IMR-90 (cell line): ENCODE measurements at regions not wholly inside any gene's neighbourhood (a gene's known extent, or its start where the extent isn't known, plus 50 kb on each side); places are given as distances from the start of the nearest gene placed in this dataset.

Experiments used
- ATAC-seq: fragments of 200-7000 bp; cut with Tn5 transposase; 2 replicates; pipeline ENCODE4 v1.9.1; 2020; ENCODE audit warnings: low read depth, mild to moderate bottlenecking, moderate library complexity
- BruUV-seq: library from RNA; stranded (reverse); fragments of 400-500 nt; replicated peaks from 2 replicates; lab custom pipeline; 2021; lab: Mats Ljungman, UMichigan
- CTCF ChIA-PET: fragments of 300-600 bp; formaldehyde crosslinking; extraction: SDS; loops from one replicate; lab custom pipeline; 2021; ENCODE audit warnings: antibody characterized with exemption; lab: Yijun Ruan, JAX
- POLR2A ChIA-PET: fragments of 300-600 bp; sonication (Branson Sonifier 250); formaldehyde crosslinking; loops from one replicate; lab custom pipeline; 2022; ENCODE audit warnings: antibody characterized with exemption; ENCODE audit not compliant: unreplicated experiment; lab: Charles Lee
- DNase-seq: peaks from one replicate; pipeline ENCODE4 v3.0.0; 2013
- H2AFZ ChIP-seq: replicated peaks from 2 replicates; pipeline ENCODE3; 2013; ENCODE audit warnings: low read length, mild to moderate bottlenecking; ENCODE audit not compliant: poor library complexity
- H2AK5ac ChIP-seq: 2 replicates; pipeline ENCODE4 v1.6.1; 2013; ENCODE audit warnings: low read depth, low read length, inconsistent platforms
- H2AK9ac ChIP-seq: replicated peaks from 2 replicates; pipeline ENCODE3; 2013; ENCODE audit warnings: mild to moderate bottlenecking, low read depth, low read length, moderate library complexity; ENCODE audit not compliant: poor library complexity
- H2BK120ac ChIP-seq: 2 replicates; pipeline ENCODE4 v1.6.1; 2013; ENCODE audit warnings: low read depth, low read length, inconsistent platforms
- H2BK15ac ChIP-seq: 3 replicates; pipeline ENCODE4 v1.6.1; 2013; ENCODE audit warnings: low read depth, low read length, inconsistent platforms
- H2BK20ac ChIP-seq: 2 replicates; pipeline ENCODE4 v1.6.1; 2013; ENCODE audit warnings: low read depth, mild to moderate bottlenecking, inconsistent platforms, low read length, moderate library complexity
- H2BK5ac ChIP-seq: 2 replicates; pipeline ENCODE4 v1.6.1; 2013; ENCODE audit warnings: mild to moderate bottlenecking, low read depth, low read length, inconsistent platforms; ENCODE audit not compliant: poor library complexity, severe bottlenecking
- H3K14ac ChIP-seq: replicated peaks from 2 replicates; pipeline ENCODE4 v1.6.1; 2013; ENCODE audit warnings: low read depth, low read length, inconsistent platforms
- H3K18ac ChIP-seq: 2 replicates; pipeline ENCODE4 v1.6.1; 2013; ENCODE audit warnings: low read depth, low read length, control low read depth
- H3K23ac ChIP-seq: 2 replicates; pipeline ENCODE4 v1.6.1; 2013; ENCODE audit warnings: low read depth, low read length, inconsistent platforms
- H3K27ac ChIP-seq: 2 replicates; pipeline ENCODE4 v1.5.1; 2013; ENCODE audit warnings: mild to moderate bottlenecking, control low read depth, low read length; ENCODE audit not compliant: insufficient read depth
- H3K27me3 ChIP-seq: 2 replicates; pipeline ENCODE4 v1.6.1; 2013; ENCODE audit warnings: low read length; ENCODE audit not compliant: control insufficient read depth, insufficient read depth
- H3K36me3 ChIP-seq: 2 replicates; pipeline ENCODE4 v1.6.1; 2013; ENCODE audit warnings: low read length, mixed read lengths; ENCODE audit not compliant: control insufficient read depth, insufficient read depth
- H3K4ac ChIP-seq: 2 replicates; pipeline ENCODE4 v1.6.1; 2013; ENCODE audit warnings: low read depth, low read length, inconsistent platforms
- H3K4me1 ChIP-seq: 2 replicates; pipeline ENCODE4 v1.6.1; 2013; ENCODE audit warnings: low read length, mixed read lengths; ENCODE audit not compliant: control insufficient read depth, insufficient read depth
- H3K4me2 ChIP-seq: 2 replicates; pipeline ENCODE4 v1.6.1; 2013; ENCODE audit warnings: low read depth, mild to moderate bottlenecking, control low read depth, low read length, moderate library complexity
- H3K4me3 ChIP-seq: 2 replicates; pipeline ENCODE4 v1.5.1; 2013; ENCODE audit warnings: low read depth, mild to moderate bottlenecking, control low read depth, low read length, moderate library complexity; ENCODE audit not compliant: insufficient read depth
- H3K56ac ChIP-seq: 2 replicates; pipeline ENCODE4 v1.6.1; 2013; ENCODE audit warnings: low read length, inconsistent platforms; ENCODE audit not compliant: insufficient read depth; ENCODE audit errors: extremely low read depth
- H3K79me1 ChIP-seq, 2 experiments: 2 replicates each; pipeline ENCODE4 v1.6.1; 2013; ENCODE audit warnings: low read length in 2 of 2, inconsistent platforms in 1 of 2, low read depth in 1 of 2
- H3K9ac ChIP-seq: 2 replicates; pipeline ENCODE4 v1.6.1; 2013; ENCODE audit warnings: low read depth, low read length, control low read depth
- H3K9me1 ChIP-seq: 2 replicates; pipeline ENCODE4 v1.6.1; 2013; ENCODE audit warnings: low read length, inconsistent platforms; ENCODE audit not compliant: insufficient read depth
- H3K9me3 ChIP-seq: 2 replicates; pipeline ENCODE4 v1.6.1; 2013; ENCODE audit warnings: low read length; ENCODE audit not compliant: control insufficient read depth, insufficient read depth
- H4K20me1 ChIP-seq: 2 replicates; pipeline ENCODE4 v1.6.1; 2013; ENCODE audit warnings: low read length, inconsistent platforms; ENCODE audit not compliant: insufficient read depth
- H4K5ac ChIP-seq: 2 replicates; pipeline ENCODE4 v1.6.1; 2013; ENCODE audit warnings: mild to moderate bottlenecking, low read depth, low read length, control low read depth
- H4K8ac ChIP-seq, 2 experiments: 2 replicates each; pipeline ENCODE4 v1.6.1; 2013; ENCODE audit warnings: low read depth in 2 of 2, low read length in 2 of 2, control low read depth in 1 of 2, inconsistent platforms in 1 of 2
- H4K91ac ChIP-seq: 2 replicates; pipeline ENCODE4 v1.6.1; 2013; ENCODE audit warnings: low read depth, low read length, inconsistent platforms; ENCODE audit not compliant: insufficient read depth
- BHLHE40 ChIP-seq: fragments of 150-350 bp; IDR thresholded peaks from 2 replicates; pipeline ENCODE4 v1.6.1; 2016; ENCODE audit warnings: mild to moderate bottlenecking, low read depth, low read length
- CEBPB ChIP-seq: IDR thresholded peaks from 2 replicates; pipeline ENCODE4 v1.6.1; 2012; ENCODE audit warnings: low read depth, low read length, improper control_type of control experiment
- CHD1 ChIP-seq: IDR thresholded peaks from 2 replicates; pipeline ENCODE4 v1.6.1; 2012; ENCODE audit warnings: low read depth, low read length, improper control_type of control experiment
- CTCF ChIP-seq: conservative IDR thresholded peaks from 2 replicates; pipeline ENCODE4 v1.5.1; 2012; ENCODE audit warnings: mild to moderate bottlenecking, low read depth, low read length, improper control_type of control experiment
- ELK1 ChIP-seq: fragments of 150-350 bp; IDR thresholded peaks from 2 replicates; pipeline ENCODE4 v1.6.1; 2016; ENCODE audit warnings: low read depth, mild to moderate bottlenecking, low read length, moderate library complexity, borderline replicate concordance
- FOS ChIP-seq: fragments of 150-350 bp; IDR thresholded peaks from 2 replicates; pipeline ENCODE4 v1.6.1; 2016; ENCODE audit warnings: low read depth, low read length
- MAFK ChIP-seq: IDR thresholded peaks from 2 replicates; pipeline ENCODE4 v1.6.1; 2012; ENCODE audit warnings: low read depth, low read length, improper control_type of control experiment
- MAZ ChIP-seq: IDR thresholded peaks from 2 replicates; pipeline ENCODE4 v1.6.1; 2012; ENCODE audit warnings: low read depth, mild to moderate bottlenecking, low read length, improper control_type of control experiment, moderate library complexity, borderline replicate concordance
- MXI1 ChIP-seq: IDR thresholded peaks from 2 replicates; pipeline ENCODE4 v1.6.1; 2012; ENCODE audit warnings: low read depth, mild to moderate bottlenecking, low read length, moderate library complexity, borderline replicate concordance
- NFE2L2 ChIP-seq: fragments of 150-350 bp; IDR thresholded peaks from 2 replicates; pipeline ENCODE4 v1.6.1; 2016; ENCODE audit warnings: low read depth, mild to moderate bottlenecking, low read length
- POLR2A ChIP-seq: IDR thresholded peaks from 2 replicates; pipeline ENCODE4 v1.6.1; 2012; ENCODE audit warnings: mild to moderate bottlenecking, low read depth, low read length
- RAD21 ChIP-seq: IDR thresholded peaks from 2 replicates; pipeline ENCODE4 v1.6.1; 2012; ENCODE audit warnings: low read length, improper control_type of control experiment
- RCOR1 ChIP-seq: IDR thresholded peaks from 2 replicates; pipeline ENCODE4 v1.6.1; 2012; ENCODE audit warnings: mild to moderate bottlenecking, low read length, improper control_type of control experiment; ENCODE audit not compliant: insufficient replicate concordance
- RFX5 ChIP-seq: IDR thresholded peaks from 2 replicates; pipeline ENCODE4 v1.8.0; 2012; ENCODE audit warnings: low read depth, mild to moderate bottlenecking, low read length, moderate library complexity
- SMC3 ChIP-seq: fragments of 150-350 bp; IDR thresholded peaks from 2 replicates; pipeline ENCODE4 v1.6.1; 2016; ENCODE audit warnings: low read depth, mild to moderate bottlenecking, antibody characterized with exemption, low read length, moderate library complexity
- USF2 ChIP-seq: fragments of 150-350 bp; IDR thresholded peaks from 2 replicates; pipeline ENCODE4 v1.6.1; 2017; ENCODE audit warnings: mild to moderate bottlenecking, antibody characterized with exemption, low read length, low read depth
- dilution Hi-C: fragments of 300-500 bp; cut with HindIII; formaldehyde crosslinking; loops from one replicate; pipeline ENCODE4 v1.14.3; 2018; ENCODE audit warnings: low sequenced_read_pairs; ENCODE audit not compliant: unreplicated experiment
- in situ Hi-C: fragments of 300-500 bp; cut with MboI; formaldehyde crosslinking; loops from 3 replicates; pipeline ENCODE4 v1.14.3; 2019; ENCODE audit warnings: low sequenced_read_pairs, inconsistent platforms, mixed read lengths
- intact Hi-C: fragments of 100-400 bp; cut with micrococcal nuclease; formaldehyde crosslinking; loops from 2 replicates; pipeline ENCODE4 v1.10.0; 2022

- Histone ChIP-seq H2AFZ (no peak overlapping the region), H3K4me2 (no peak overlapping the region), H3K18ac (no peak overlapping the region), H3K9me3 (peaks cover 10% of the 10 kb centered on the region), H4K8ac (no peak overlapping the region), H3K23ac (no peak overlapping the region), H3K9ac (no peak overlapping the region), H3K27ac (no peak overlapping the region), H3K14ac (no peak overlapping the region), H2BK20ac (no peak overlapping the region), H3K4me1 (no peaks in the 10 kb centered on the region), H3K79me1 (no peaks in the 10 kb centered on the region; a peak in 1 of 4 replicates), H2AK5ac (no peak overlapping the region), H3K56ac (no peak overlapping the region), H3K4me3 (no peak overlapping the region), H3K4ac (no peak overlapping the region), H3K27me3 (no peaks in the 10 kb centered on the region), H3K36me3 (no peaks in the 10 kb centered on the region), H3K9me1 (no peaks in the 10 kb centered on the region), H4K20me1 (no peaks in the 10 kb centered on the region), H2BK15ac (no peak overlapping the region), H2BK5ac (no peak overlapping the region), H2BK120ac (no peak overlapping the region), H2AK9ac (no peak overlapping the region), H4K5ac (no peak overlapping the region), H4K91ac (no peak overlapping the region)
- dilution Hi-C loops (no loop called here), in situ Hi-C loops (no loop called here), intact Hi-C loops (no loop called here)
- DNase-seq, result no peak
- ChIA-PET POLR2A (no interaction called here), CTCF (no interaction called here)
- BruUV-seq, result no TSS peak
- no peak for TF ChIP-seq ELK1
- TF ChIP-seq SMC3, result no peak
- TF ChIP-seq CHD1, result no peak
- no peak for TF ChIP-seq USF2
- TF ChIP-seq POLR2A, result no peak
- TF ChIP-seq RFX5, result no peak
- TF ChIP-seq BHLHE40, result no peak
- no peak for TF ChIP-seq RCOR1
- no peak for TF ChIP-seq CEBPB
- TF ChIP-seq FOS, result no peak
- TF ChIP-seq RAD21, result no peak
- no peak for TF ChIP-seq NFE2L2
- no peak for TF ChIP-seq CTCF
- TF ChIP-seq MAFK, result no peak
- TF ChIP-seq MAZ, result no peak
- no peak for TF ChIP-seq MXI1
- ATAC-seq, result no peak
These were observed 54.2 kb upstream of the TACR1 start for GRCh38 chr2:75253526-75253925.
